Endothelial cell of umbilical vein (primary cell): ENCODE measurements at regions not wholly inside any gene's neighbourhood (a gene's known extent, or its start where the extent isn't known, plus 50 kb on each side); places are given as distances from the start of the nearest gene placed in this dataset. TPM values are rescaled to one million over a fixed set of nuclear protein-coding genes. Genes with fewer than 3 reads are reported as not detected.

Source experiments
- BruUV-seq: library from RNA; stranded (reverse); fragments of 400-500 nt; replicated peaks from 2 replicates; lab custom pipeline; 2021; lab: Mats Ljungman, UMichigan
- CTCF ChIA-PET: fragments of 300-600, 350-600 bp; sonication (Branson Sonifier 250); formaldehyde crosslinking; loops from one replicate; lab custom pipeline; 2021; ENCODE audit warnings: antibody characterized with exemption, inconsistent platforms; lab: Charles Lee
- POLR2A ChIA-PET: fragments of 300-600, 350-600 bp; sonication (Branson Sonifier 250); formaldehyde crosslinking; loops from one replicate; lab custom pipeline; 2021; ENCODE audit warnings: antibody characterized with exemption, inconsistent platforms; lab: Charles Lee
- DNase-seq: peaks from one replicate; pipeline ENCODE4 v3.0.0-alpha.2; 2011; ENCODE audit warnings: low read depth, low spot score
- FAIRE-seq: peaks from 2 replicates; lab custom pipeline; 2011; peaks lifted over from hg19 to GRCh38; lab: Jason Lieb, UNC
- H2AFZ ChIP-seq: 2 replicates; pipeline ENCODE4 v1.6.0; 2012; ENCODE audit warnings: low read depth, low read length, control low read depth, inconsistent platforms
- H3K27ac ChIP-seq: 2 replicates; pipeline ENCODE4 v1.5.1; 2011; ENCODE audit warnings: low read depth, mild to moderate bottlenecking, control low read depth, low read length, moderate library complexity; ENCODE audit not compliant: insufficient read depth
- H3K27me3 ChIP-seq, 2 experiments: 2 replicates each; pipeline versions ENCODE4 v1.6.0 to v1.6.1; 2011; ENCODE audit warnings: low read length in 2 of 2, mixed read lengths in 1 of 2; ENCODE audit not compliant: control insufficient read depth in 2 of 2, insufficient read depth in 2 of 2
- H3K36me3 ChIP-seq, 2 experiments: 2 replicates in 1 of 2; 3 replicates in 1 of 2; pipeline ENCODE4 v1.5.1; 2011; ENCODE audit warnings: low read length in 2 of 2, mild to moderate bottlenecking in 1 of 2, moderate library complexity in 1 of 2; ENCODE audit not compliant: control insufficient read depth in 2 of 2, insufficient read depth in 2 of 2; ENCODE audit errors: extremely low read depth in 1 of 2
- H3K4me1 ChIP-seq: 3 replicates; pipeline ENCODE4 v1.5.1; 2011; ENCODE audit warnings: mild to moderate bottlenecking, low read length; ENCODE audit not compliant: control insufficient read depth, insufficient read depth; ENCODE audit errors: extremely low read depth
- H3K4me2 ChIP-seq: 2 replicates; pipeline ENCODE4 v1.6.1; 2011; ENCODE audit warnings: low read length, control low read depth, mixed read lengths; ENCODE audit not compliant: insufficient read depth
- H3K4me3 ChIP-seq, 3 experiments: fragments of 200-600 bp in 1 of 3; sonication (generic), shearing (Covaris generic) in 1 of 3; replicated peaks in 1 of 3; 2 replicates each; pipeline ENCODE4 v1.5.1; 2011 to 2016; ENCODE audit warnings: control low read depth in 3 of 3, low read length in 3 of 3, mild to moderate bottlenecking in 2 of 3, inconsistent platforms in 1 of 3, low read depth in 1 of 3, moderate library complexity in 1 of 3; ENCODE audit not compliant: insufficient read depth in 1 of 3
- H3K79me2 ChIP-seq: 2 replicates; pipeline ENCODE4 v1.6.0; 2012; ENCODE audit warnings: low read length, inconsistent platforms; ENCODE audit not compliant: control insufficient read depth, insufficient read depth
- H3K9ac ChIP-seq: replicated peaks from 2 replicates; pipeline ENCODE3; 2011; ENCODE audit warnings: low read length, control low read depth; ENCODE audit not compliant: insufficient read depth; ENCODE audit errors: extremely low read depth
- H3K9me1 ChIP-seq: replicated peaks from 3 replicates; pipeline ENCODE4 v1.6.0; 2011; ENCODE audit warnings: mild to moderate bottlenecking, low read length; ENCODE audit not compliant: control insufficient read depth, insufficient read depth; ENCODE audit errors: extremely low read depth
- H3K9me3 ChIP-seq: replicated peaks from 2 replicates; pipeline ENCODE4 v1.5.1; 2012; ENCODE audit warnings: low read length, inconsistent platforms; ENCODE audit not compliant: control insufficient read depth, insufficient read depth
- H4K20me1 ChIP-seq: replicated peaks from 2 replicates; pipeline ENCODE3; 2011; ENCODE audit warnings: mild to moderate bottlenecking, low read length; ENCODE audit not compliant: control insufficient read depth, insufficient read depth; ENCODE audit errors: extremely low read depth
- CTCF ChIP-seq, 2 donors: IDR thresholded peaks; 1 replicate in 1 of 2; 2 replicates in 1 of 2; pipeline ENCODE4 v1.5.1; 2011; ENCODE audit warnings: low read length in 2 of 2, mild to moderate bottlenecking in 2 of 2, moderate library complexity in 2 of 2, control low read depth in 1 of 2, inconsistent platforms in 1 of 2, low read depth in 1 of 2; ENCODE audit not compliant: insufficient read depth in 1 of 2; ENCODE audit errors: extremely low read depth in 1 of 2
- EZH2 ChIP-seq: IDR thresholded peaks from 2 replicates; pipeline ENCODE4 v1.6.1; 2012; ENCODE audit warnings: borderline replicate concordance, low read depth, mild to moderate bottlenecking, moderate library complexity, low read length, inconsistent platforms; ENCODE audit not compliant: severe bottlenecking
- FOS ChIP-seq: IDR thresholded peaks from 2 replicates; pipeline ENCODE4 v1.6.1; 2011; ENCODE audit warnings: mild to moderate bottlenecking, low read length, moderate library complexity, borderline replicate concordance; ENCODE audit not compliant: insufficient read depth
- GATA2 ChIP-seq: IDR thresholded peaks from 2 replicates; pipeline ENCODE4 v1.7.0; 2011; ENCODE audit warnings: low read depth, mild to moderate bottlenecking, moderate library complexity, mixed read lengths, low read length; ENCODE audit not compliant: insufficient read length, insufficient read depth
- JUN ChIP-seq: IDR thresholded peaks from 2 replicates; pipeline ENCODE4 v1.6.1; 2011; ENCODE audit warnings: borderline replicate concordance, low read depth; ENCODE audit not compliant: insufficient read length, insufficient read depth
- MAX ChIP-seq: IDR thresholded peaks from 2 replicates; pipeline ENCODE4 v1.6.1; 2011; ENCODE audit not compliant: insufficient read depth, insufficient read length
- MYC ChIP-seq: IDR thresholded peaks from one replicate; pipeline ENCODE4 v1.6.1; 2011; ENCODE audit warnings: mild to moderate bottlenecking, low read depth, low read length
- POLR2A ChIP-seq: IDR thresholded peaks from 2 replicates; pipeline ENCODE4 v1.6.1; 2012; ENCODE audit warnings: low read depth, mild to moderate bottlenecking, control low read depth, low read length
- POLR2AphosphoS5 ChIP-seq: IDR thresholded peaks from 2 replicates; pipeline ENCODE4 v1.6.1; 2012; ENCODE audit warnings: low read depth, mild to moderate bottlenecking, control low read depth, low read length, moderate library complexity; ENCODE audit not compliant: insufficient read depth
- dilution Hi-C: fragments of 300-500 bp; cut with MboI; formaldehyde crosslinking; loops from one replicate; pipeline ENCODE4 v1.15.0; 2019; ENCODE audit warnings: low sequenced_read_pairs; ENCODE audit not compliant: extremely low pct_ligation_motif_present
- intact Hi-C: fragments of 100-400 bp; cut with micrococcal nuclease; formaldehyde crosslinking; loops from one replicate; pipeline ENCODE4 v1.10.0; 2022
- small RNA-seq: library from RNA; depleted of rRNA; stranded (forward); fragments of <200 nt; gene quantifications from one replicate; pipeline ENCODE3, GENCODE V24; 2012; ENCODE audit warnings: low replicate concordance, low read depth; ENCODE audit not compliant: insufficient read depth, insufficient read length

- intact Hi-C loops (loop anchor here (1.0 to 10.0 kb wide), 5 partner anchors 20 to 1767 kb away; partner anchors contain the start of gene SDK1), dilution Hi-C loops (no loop called here)
- POLR2A ChIA-PET, result interaction anchor here (0.6 kb wide), 1 partner anchor 115 kb away, joined by 3 read pairs; no protein-coding TSS in a partner anchor
- Histone ChIP-seq H3K9me1 (no peaks in the 10 kb centered on the region), H3K4me3 (no peak overlapping the region), H3K27ac (no peak overlapping the region), H4K20me1 (no peaks in the 10 kb centered on the region), H3K27me3 (no peaks in the 10 kb centered on the region), H3K4me2 (peak overlapping the region; percentile 27), H3K4me1 (peaks cover 3% of the 10 kb centered on the region), H2AFZ (peak overlapping the region; percentile 79), H3K36me3 (no peaks in the 10 kb centered on the region), H3K79me2 (no peaks in the 10 kb centered on the region), H3K9me3 (no peaks in the 10 kb centered on the region), H3K9ac (no peak overlapping the region)
- FAIRE-seq, result peak; percentile 93
- peak; percentile 76 for DNase-seq
- BruUV-seq, result no TSS peak
- CTCF ChIA-PET, result interaction anchor here (0.9 to 2.6 kb wide), 9 partner anchors 10 to 1767 kb away, joined by 3 to 45 read pairs (median 5); no protein-coding TSS in a partner anchor
- TF ChIP-seq CTCF (IDR thresholded peaks at IDR 0.05; ENCODE audit: extremely low read depth in 1 of 2, insufficient read depth in 1 of 2, low read depth in 1 of 2, low read length in 2 of 2), result peak; percentile 65 to 66
- TF ChIP-seq POLR2AphosphoS5, result no peak
- TF ChIP-seq GATA2, result no peak
- no peak for TF ChIP-seq POLR2A
- TF ChIP-seq JUN, result no peak
- TF ChIP-seq MAX, result no peak
- TF ChIP-seq EZH2, result no peak
- no peak for TF ChIP-seq MYC
- no peak for TF ChIP-seq FOS
These were observed 50.5 kb upstream of the FOXK1 start for GRCh38 chr7:4631380-4632179.

Small RNA genes in the stretch of these regions (small RNA-seq; reads per million reads assigned to genes)
- not detected for gene CYP3A54P
